ENCODE measurements at regions not wholly inside any gene's neighbourhood (a gene's known extent, or its start where the extent isn't known, plus 50 kb on each side); places are given as distances from the start of the nearest gene placed in this dataset.

DNA sequence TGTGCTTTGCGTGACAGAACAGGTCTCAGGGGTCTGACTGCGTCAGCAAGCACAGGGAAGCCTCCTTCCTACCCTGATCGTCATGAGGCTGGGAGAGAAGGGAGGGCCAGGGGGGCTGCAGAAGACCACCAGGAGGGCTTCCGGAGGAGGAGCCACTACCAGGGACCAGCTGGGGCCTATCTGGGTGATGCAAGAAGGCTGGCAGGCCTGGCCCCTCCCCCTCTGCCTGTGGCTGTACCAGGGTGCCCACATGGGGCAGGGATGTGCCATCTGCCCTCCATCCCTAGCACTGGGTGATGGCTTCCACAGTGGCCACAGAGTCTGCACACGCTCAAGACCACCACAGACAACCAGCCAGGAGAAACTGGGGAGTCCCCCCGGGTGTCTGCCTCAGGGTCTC, 116.4 kb upstream of the NKX1-1 start:
- no peak for DNase-seq

GRCh38 chr4:1521821-1522361, 115.6 kb upstream of the NKX1-1 start:
- no peak for DNase-seq

DNA sequence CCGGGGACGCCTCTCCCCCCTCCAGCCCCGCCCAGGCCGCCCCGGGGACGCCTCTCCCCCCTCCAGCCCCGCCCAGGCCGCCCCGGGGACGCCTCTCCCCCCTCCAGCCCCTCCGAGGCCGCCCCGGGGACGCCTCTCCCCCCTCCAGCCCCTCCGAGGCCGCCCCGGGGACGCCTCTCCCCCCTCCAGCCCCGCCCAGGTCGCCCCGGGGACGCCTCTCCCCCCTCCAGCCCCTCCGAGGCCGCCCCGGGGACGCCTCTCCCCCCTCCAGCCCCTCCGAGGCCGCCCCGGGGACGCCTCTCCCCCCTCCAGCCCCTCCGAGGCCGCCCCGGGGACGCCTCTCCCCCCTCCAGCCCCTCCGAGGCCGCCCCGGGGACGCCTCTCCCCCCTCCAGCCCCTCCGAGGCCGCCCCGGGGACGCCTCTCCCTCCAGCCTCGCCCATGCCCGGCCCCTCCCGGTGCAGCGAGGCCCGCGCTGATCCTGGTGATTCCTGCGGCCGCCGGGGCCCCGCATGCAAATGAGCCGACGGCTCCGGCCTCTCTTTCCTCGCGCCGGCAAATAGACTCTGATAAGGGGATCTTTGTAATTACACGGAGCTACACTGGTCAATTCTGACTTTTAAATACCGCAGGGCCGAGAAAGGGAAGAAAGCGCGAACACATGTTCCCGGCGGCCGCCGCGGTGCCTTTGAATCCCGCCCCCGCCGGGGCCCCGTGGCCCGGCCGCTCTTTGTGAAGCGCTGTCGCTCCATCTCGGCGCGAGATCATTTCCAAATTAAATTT, 114.7 kb upstream of the NKX1-1 start:
- DNase-seq, result peak; percentile 46

- DNase-seq, result no peak
Measured at GRCh38 chr4:1519787-1520661, 113.8 kb upstream of the NKX1-1 start.

DNA sequence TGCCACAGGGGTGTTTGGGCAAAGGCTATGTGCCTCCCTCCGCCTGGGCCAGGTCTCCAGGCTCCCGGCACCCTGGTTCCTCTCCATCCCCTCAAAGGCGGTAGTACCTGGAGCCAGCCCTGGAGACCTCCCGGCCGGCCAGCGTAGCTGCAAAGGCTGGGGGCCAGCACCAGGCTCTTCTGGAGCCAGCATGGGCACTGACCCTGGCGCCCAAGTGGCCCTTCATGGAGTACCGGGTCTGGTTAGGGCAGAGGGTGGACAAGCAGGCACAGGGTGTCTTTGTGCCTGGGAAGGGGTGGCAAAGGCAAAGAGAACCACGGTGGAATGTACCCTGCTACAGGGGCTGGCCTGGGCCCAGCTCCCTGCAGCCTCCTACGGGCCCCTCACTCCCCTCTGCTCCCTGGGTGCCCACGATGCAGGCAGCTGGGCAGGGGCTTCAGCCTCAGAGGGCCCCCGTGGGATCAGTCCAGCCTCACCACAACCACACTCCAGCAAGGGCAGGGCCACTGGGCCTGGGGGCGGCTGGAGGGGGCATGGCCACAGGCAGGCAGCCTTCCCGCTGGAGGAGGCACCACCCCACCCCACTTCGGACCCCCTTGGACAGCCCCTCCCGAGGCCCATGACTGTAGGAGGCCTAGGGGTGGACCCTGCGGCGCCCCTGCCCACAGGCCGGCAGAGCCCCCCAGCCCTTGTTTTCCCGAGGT, 112.9 kb upstream of the NKX1-1 start:
- no peak for DNase-seq

DNA sequence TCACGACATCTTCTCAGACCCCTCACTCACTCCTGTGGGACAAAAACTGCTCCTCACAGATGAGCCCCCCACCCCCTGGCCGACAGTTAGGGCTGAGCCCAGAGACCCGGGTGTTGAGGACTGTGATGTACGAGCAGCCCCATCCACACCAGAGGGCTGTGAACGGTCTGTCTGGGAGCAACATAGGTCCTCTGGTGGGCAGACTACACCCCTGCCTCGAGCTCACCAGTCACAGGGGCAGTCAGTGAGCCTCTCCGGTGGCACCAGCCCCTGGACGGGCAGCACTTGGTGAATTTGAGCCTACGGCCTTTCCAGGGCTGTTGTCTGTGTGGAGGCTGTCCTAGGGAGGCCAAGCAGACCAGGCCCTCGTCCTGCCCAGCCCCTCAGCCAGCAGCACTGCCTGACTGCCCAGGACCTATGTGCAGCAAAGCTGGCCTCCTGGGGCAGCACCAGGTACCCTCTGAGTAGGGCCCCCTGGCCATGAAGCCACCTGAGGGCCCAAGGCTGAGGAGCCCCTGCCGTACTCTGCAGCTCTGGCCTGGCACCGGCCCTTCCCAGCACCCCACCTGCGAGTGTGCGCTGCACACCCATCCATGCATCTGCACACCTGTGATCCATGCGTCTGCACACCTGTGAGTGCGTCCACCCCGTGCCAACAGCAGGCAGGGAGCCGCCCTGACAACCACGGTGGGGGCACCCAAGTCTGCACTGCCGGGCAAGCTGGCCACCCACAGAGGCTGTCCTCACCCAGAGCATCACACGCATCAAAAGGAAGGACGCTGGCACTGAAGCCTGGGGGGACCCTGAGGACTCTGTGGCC, 111.6 kb upstream of the NKX1-1 start:
- DNase-seq, result no peak

GRCh38 chr4:1516881-1517480, 110.7 kb upstream of the NKX1-1 start:
- DNase-seq, result no peak

DNA sequence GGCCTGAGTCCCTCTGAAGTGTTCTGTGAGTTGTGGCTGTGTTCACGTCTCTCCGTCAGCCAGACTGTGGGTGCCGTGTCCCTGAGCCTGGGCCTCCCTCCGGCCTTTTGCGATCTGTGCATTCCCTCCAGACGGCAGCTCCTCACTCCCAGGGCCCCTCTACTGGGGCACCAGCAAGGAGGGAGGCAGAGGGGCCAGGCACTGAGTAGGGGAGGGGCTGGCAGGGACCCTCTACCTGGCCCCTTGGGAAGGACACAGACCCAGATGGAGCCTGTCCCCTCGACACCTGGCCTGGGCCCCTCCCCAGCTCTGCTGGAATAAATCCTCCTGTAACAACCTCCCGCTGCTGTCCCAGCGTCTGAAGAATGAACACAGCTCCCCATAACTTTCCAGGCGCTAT, 110.0 kb upstream of the NKX1-1 start:
- DNase-seq, result no peak

DNA sequence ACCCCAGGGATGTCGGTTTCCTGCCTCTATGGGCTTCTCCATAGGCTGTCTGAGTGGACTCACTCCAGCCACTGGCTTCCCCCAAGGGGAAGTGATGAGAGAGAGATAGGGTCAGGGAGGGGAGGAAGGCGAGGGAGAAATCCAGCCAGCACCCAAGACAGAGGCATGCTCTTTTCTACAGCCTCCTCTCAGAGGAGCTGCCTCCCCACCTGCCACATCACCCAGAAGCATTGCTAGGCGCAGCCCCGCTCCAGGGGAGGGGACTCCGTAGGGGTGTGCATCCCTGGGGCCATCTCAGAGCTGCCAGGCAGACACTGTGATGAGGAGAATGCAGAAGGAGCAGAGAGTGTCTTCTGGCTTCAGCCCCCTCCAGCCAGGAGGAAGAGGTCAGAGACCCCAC, 109.5 kb upstream of the NKX1-1 start:
- DNase-seq, result no peak

DNA sequence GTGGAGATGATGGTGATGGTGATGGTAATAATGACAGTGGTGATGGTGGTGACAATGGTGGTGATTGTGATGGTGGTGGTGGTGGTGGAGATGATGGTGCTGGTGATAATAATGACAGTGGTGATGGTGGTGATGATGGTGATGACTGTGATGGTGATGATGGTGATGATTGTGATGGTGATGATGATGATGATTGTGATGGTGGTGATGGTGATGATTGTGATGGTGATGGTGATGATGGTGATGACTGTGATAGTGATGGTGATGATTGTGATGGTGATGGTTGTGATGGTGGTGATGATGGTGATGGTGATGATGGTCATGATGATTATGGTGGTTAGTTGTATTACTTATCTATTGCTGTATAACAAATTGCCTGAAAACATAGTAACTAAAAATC, 108.9 kb upstream of the NKX1-1 start:
- no peak for DNase-seq

GRCh38 chr4:1514612-1515011, 108.4 kb upstream of the NKX1-1 start:
- DNase-seq, result no peak

DNA sequence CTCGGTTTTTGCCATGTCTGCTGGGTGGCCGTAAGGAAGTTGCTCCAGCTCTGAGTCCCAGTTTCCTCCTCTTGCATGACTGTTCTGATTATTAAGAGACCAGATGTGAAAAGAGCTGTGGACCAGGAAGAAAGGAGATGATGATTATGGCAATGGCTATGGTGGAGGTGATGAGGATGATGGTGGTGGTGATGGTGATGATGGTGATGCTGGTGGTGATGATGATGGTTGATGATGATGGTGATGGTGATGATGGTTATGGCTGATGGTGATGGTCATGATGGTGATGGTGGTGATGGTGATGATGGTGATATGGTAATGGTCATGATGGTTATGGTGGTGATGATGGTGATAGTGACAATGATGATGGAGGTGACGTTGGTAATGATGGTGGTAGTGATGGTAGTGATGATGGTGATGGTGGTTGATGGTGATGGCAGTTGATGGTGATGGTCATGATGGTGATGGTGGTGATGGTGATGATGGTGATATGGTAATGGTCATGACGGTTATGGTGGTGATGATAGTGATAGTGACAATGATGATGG, 107.8 kb upstream of the NKX1-1 start:
- no peak for DNase-seq

DNA sequence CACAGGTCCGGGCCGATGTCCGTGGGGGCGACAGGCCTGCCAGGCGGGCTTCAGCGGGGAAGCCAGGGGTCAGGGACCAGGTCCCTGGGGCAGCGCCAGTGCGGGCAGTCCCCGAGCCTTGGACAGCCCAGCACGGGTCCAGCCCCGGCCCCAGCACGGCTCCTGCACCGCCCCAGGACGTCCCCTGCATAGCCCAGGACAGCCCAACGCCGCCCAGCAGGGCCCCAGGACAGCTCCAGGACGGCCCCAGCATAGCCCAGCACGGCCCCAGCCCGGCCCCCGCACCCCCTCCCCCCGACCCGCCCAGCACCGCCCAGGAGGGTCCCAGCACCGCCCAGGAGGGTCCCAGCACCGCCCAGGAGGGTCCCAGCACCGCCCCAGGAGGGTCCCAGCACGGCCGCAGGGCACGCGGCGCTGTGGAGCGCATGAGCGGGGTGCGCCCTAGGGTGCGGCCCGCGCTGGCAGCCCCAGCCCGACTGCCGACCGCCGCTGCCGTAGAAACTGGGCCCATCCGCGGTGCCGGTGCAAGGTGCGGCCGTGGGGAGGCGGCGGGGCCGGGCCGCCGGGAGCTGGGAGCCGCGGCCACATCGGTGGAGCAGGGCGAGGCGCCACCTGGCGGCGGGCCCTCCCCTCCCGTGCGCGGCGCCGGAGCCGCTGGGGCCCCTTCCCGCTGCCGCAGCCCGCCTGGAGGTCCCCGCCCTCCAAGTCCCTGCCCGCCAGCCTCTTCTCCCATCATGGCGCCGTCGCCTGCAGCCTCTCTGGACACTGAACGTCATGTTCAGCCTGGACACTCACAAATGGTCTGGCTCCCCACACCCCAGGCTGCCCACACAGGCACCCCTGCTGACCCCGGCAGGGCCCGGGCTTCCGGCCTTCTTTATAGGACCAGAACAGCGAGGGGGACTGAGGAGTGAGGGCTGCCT, 106.8 kb upstream of the NKX1-1 start:
- DNase-seq, result peak; percentile 77

DNA sequence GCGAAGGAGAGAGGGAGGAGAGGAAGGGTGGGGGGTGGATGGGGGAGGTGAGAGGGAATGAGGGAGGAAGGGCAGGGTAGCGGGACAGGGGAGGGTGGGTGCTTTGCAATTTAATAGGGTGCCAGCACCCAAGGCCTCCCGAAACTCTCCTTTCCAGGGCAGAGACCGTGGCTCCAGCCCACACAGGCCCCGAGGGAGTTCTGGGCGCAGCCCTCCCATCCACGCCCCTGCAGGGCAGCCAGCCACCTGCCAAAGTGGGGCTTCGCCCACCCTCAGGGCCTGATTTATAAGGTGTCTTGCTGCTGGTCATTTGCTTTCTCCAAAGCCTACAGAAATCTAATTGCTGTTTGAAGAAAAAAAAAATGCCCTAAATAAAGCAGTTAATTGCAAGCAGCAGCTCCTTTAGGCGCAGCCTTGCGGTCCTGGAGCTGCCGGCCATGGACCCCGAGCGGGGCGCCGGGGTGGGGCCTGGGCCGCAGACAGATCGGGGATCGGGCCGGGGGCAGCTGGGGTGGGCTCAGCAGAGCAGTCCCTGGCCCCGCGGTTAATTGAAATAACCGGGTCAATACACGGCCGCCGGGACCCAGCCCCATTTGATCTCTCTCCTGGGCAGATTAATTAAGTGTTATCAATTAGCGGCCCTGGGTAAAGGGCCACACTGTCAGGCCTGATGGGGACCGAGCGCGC, 106.0 kb upstream of the NKX1-1 start:
- DNase-seq, result no peak

DNA sequence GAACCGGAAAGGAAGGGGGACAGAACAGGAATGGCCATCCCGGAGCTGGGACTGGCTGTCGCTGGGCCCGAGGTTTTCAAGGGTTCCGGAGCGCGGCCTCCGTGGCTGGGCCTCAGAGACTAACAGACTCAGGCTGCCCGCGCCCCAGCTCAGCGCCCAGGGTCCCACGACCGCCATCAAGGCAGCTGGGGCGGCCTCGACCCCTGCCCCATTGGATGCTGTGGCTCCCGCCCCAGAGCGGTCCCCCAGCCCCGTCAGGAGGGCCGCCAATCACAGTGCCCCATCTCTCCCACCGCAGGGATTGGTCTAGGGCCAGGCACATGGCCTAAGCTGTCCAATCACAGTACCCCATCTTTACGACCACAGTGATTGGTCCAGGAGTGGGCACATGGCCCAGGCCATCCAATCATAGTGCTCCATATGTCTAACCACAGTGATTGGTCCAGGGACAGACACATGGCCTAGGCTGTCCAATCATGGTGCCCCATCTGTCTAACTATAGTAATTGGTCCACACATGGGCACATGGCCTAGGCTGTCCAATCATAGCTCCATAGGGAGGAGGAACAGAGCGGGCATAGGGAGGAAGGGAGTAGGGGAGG, 105.3 kb upstream of the NKX1-1 start:
- peak; percentile 36 for DNase-seq

DNA sequence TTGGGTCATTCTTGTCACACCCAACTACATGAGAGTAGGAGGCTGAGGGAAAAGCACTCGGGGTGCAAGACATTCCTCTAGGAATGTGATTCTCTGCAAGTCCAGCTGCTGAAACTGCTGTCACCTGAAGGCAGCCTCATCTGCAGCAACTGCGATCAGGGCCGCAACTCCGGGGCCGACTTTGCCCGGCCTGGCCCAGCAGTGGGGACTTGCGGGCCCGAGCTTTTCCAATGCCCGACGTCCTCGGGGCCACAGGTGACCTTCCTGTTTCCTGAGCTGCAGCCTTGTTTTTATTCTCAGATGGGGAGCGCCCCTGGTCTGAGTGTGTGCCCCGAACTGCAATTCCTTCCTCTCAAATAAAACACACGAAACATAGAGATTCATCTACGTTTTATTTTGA, 104.7 kb upstream of the NKX1-1 start:
- no peak for DNase-seq

GRCh38 chr4:1509366-1509765, 103.1 kb upstream of the NKX1-1 start:
- DNase-seq, result no peak

GRCh38 chr4:1508161-1509160, 102.2 kb upstream of the NKX1-1 start:
- no peak for DNase-seq
